ENCODE measurements at regions not wholly inside any gene's neighbourhood (a gene's known extent, or its start where the extent isn't known, plus 50 kb on each side); places are given as distances from the start of the nearest gene placed in this dataset.

DNA sequence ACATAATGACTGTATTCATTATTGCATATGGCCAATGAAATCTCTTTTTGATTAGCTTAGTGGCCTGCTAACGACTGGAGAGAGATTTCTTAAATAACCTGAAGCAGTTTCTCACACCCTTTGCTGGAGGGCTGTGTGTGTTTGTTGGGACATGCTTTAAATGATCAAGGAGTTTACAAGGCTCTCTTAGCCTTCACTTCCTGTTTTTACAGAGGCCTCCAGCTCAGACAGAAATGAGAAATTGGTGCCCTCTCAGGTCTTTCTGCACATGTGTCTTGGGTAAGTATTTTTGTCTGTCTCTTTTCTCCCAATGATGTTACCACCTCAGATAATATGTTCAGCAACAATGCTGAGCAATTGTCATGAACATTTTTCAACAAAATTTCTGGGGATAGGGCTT, 884.4 kb upstream of the CNTN5 start:
- no peak for DNase-seq (ENCODE audit: insufficient read length, low spot score, missing footprints)
- no peak overlapping the region for H3K4me2 ChIP-seq (ENCODE audit: insufficient read depth, low read length)
- no peaks in the 10 kb centered on the region for H4K20me1 ChIP-seq (ENCODE audit: insufficient read depth, low read length)
- no peaks in the 10 kb centered on the region for H3K4me1 ChIP-seq (ENCODE audit: insufficient read depth, low read length)
- H3K79me2 ChIP-seq (ENCODE audit: insufficient read depth, low read length): no peaks in the 10 kb centered on the region
- H3K36me3 ChIP-seq (ENCODE audit: insufficient read depth, low read length): no peaks in the 10 kb centered on the region
- H3K27me3 ChIP-seq (ENCODE audit: insufficient read depth, low read length): no peaks in the 10 kb centered on the region
- H3K9me3 ChIP-seq (ENCODE audit: low read depth, low read length): peaks cover 1% of the 10 kb centered on the region
- no peak overlapping the region for H3K4me3 ChIP-seq (ENCODE audit: insufficient read depth, low read length)
- no peak overlapping the region for H2AFZ ChIP-seq (ENCODE audit: low read length)
- TF ChIP-seq, protein P1, sequence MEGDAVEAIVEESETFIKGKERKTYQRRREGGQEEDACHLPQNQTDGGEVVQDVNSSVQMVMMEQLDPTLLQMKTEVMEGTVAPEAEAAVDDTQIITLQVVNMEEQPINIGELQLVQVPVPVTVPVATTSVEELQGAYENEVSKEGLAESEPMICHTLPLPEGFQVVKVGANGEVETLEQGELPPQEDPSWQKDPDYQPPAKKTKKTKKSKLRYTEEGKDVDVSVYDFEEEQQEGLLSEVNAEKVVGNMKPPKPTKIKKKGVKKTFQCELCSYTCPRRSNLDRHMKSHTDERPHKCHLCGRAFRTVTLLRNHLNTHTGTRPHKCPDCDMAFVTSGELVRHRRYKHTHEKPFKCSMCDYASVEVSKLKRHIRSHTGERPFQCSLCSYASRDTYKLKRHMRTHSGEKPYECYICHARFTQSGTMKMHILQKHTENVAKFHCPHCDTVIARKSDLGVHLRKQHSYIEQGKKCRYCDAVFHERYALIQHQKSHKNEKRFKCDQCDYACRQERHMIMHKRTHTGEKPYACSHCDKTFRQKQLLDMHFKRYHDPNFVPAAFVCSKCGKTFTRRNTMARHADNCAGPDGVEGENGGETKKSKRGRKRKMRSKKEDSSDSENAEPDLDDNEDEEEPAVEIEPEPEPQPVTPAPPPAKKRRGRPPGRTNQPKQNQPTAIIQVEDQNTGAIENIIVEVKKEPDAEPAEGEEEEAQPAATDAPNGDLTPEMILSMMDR (IDR thresholded peaks at IDR 0.05; ENCODE audit: extremely low read depth, low read depth, low read length): no peak
- H3K27ac ChIP-seq (ENCODE audit: low read depth, low read length): no peak overlapping the region

DNA sequence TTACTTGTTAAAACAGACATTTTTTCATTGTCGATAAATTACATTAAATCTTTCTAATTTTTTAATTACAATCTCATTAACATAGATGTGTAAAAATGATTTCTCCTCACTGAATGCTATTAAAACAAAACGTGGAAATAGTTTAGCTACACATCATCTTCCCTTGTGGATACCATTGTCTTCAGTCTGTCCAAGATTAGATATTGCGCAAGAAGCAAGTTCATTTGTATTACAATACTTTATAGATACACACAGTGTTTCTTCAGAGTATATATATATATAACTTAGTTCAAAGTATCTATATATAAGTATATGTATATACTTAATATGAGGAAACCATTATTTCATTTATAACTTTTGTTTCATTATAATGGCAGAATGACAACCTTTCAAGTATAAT, 883.3 kb upstream of the CNTN5 start:
- TF ChIP-seq, protein P1 (IDR thresholded peaks at IDR 0.05; ENCODE audit: extremely low read depth, low read depth, low read length): no peak
- no peaks in the 10 kb centered on the region for H4K20me1 ChIP-seq (ENCODE audit: insufficient read depth, low read length)

DNA sequence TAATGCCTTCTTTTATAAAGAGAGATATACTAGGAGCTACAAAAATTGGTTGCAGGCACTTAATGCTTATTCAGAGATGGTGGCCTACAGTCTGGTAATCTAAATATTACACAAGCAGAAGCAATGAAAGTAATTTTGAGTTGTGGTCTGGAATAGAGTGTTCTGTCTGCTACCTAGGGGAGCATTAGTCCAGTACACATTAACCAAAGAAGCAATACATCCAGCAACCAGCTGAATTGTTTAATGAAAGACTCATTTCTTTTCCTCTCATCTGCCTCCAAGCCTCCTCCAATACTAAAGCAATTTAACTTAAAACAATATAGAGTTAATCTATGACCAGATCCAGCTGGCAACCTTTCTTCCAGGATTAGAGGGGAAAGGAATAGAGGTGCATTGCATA, 877.1 kb upstream of the CNTN5 start:
- H2AFZ ChIP-seq (ENCODE audit: low read length): no peak overlapping the region
- no peaks in the 10 kb centered on the region for H3K9me3 ChIP-seq (ENCODE audit: low read depth, low read length)
- H3K27ac ChIP-seq (ENCODE audit: low read depth, low read length): no peak overlapping the region
- no peak overlapping the region for H3K4me3 ChIP-seq (ENCODE audit: insufficient read depth, low read length)
- TF ChIP-seq, protein P1 (IDR thresholded peaks at IDR 0.05; ENCODE audit: extremely low read depth, low read depth, low read length): no peak
- no peaks in the 10 kb centered on the region for H4K20me1 ChIP-seq (ENCODE audit: insufficient read depth, low read length)
- H3K36me3 ChIP-seq (ENCODE audit: insufficient read depth, low read length): no peaks in the 10 kb centered on the region
- DNase-seq (ENCODE audit: insufficient read length, low spot score, missing footprints): no peak
- H3K4me2 ChIP-seq (ENCODE audit: insufficient read depth, low read length): no peak overlapping the region
- H3K79me2 ChIP-seq (ENCODE audit: insufficient read depth, low read length): no peaks in the 10 kb centered on the region
- H3K4me1 ChIP-seq (ENCODE audit: insufficient read depth, low read length): no peaks in the 10 kb centered on the region
- no peaks in the 10 kb centered on the region for H3K27me3 ChIP-seq (ENCODE audit: insufficient read depth, low read length)

More for the DNA sequence above, 883.3 kb upstream of the CNTN5 start:
- no peak overlapping the region for H3K4me3 ChIP-seq (ENCODE audit: insufficient read depth, low read length)
- no peaks in the 10 kb centered on the region for H3K4me1 ChIP-seq (ENCODE audit: insufficient read depth, low read length)
- no peak overlapping the region for H3K4me2 ChIP-seq (ENCODE audit: insufficient read depth, low read length)
- DNase-seq (ENCODE audit: insufficient read length, low spot score, missing footprints): no peak
- no peaks in the 10 kb centered on the region for H3K79me2 ChIP-seq (ENCODE audit: insufficient read depth, low read length)
- no peak overlapping the region for H2AFZ ChIP-seq (ENCODE audit: low read length)
- H3K27ac ChIP-seq (ENCODE audit: low read depth, low read length): no peak overlapping the region
- no peaks in the 10 kb centered on the region for H3K36me3 ChIP-seq (ENCODE audit: insufficient read depth, low read length)
- no peaks in the 10 kb centered on the region for H3K27me3 ChIP-seq (ENCODE audit: insufficient read depth, low read length)
- H3K9me3 ChIP-seq (ENCODE audit: low read depth, low read length): no peaks in the 10 kb centered on the region

DNA sequence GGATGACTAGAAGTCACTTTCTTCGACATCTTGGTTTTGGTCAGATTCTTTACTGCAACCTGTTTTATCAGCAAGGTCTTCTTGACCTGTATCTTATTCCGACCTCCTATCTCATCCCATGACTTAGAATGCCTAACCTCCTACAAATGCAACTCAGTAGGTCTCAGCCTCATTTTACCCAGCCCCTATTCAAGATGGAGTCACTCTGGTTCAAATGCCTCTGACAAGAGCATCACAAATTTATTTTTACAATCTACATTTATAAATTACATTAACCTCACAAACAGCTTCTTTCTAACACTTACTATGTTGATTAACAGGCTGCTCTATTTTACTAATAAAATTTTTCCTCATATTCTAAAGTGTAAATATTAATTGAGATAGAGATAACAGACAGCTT, 867.0 kb upstream of the CNTN5 start:
- Histone ChIP-seq H3K4me2 (ENCODE audit: insufficient read depth, low read length) (no peak overlapping the region), H3K9me3 (ENCODE audit: low read depth, low read length) (no peaks in the 10 kb centered on the region), H3K27me3 (ENCODE audit: insufficient read depth, low read length) (no peaks in the 10 kb centered on the region), H3K4me1 (ENCODE audit: insufficient read depth, low read length) (no peaks in the 10 kb centered on the region), H3K4me3 (ENCODE audit: insufficient read depth, low read length) (no peak overlapping the region), H3K79me2 (ENCODE audit: insufficient read depth, low read length) (no peaks in the 10 kb centered on the region), H3K36me3 (ENCODE audit: insufficient read depth, low read length) (no peaks in the 10 kb centered on the region), H4K20me1 (ENCODE audit: insufficient read depth, low read length) (no peaks in the 10 kb centered on the region), H2AFZ (ENCODE audit: low read length) (no peak overlapping the region), H3K27ac (ENCODE audit: low read depth, low read length) (no peak overlapping the region)
- no peak for DNase-seq (ENCODE audit: insufficient read length, low spot score, missing footprints)
- TF ChIP-seq, protein P1 (IDR thresholded peaks at IDR 0.05; ENCODE audit: extremely low read depth, low read depth, low read length): no peak

All from osteoblast (primary cell).